Endothelial cell of umbilical vein (primary cell): ENCODE measurements at regions not wholly inside any gene's neighbourhood (a gene's known extent, or its start where the extent isn't known, plus 50 kb on each side); places are given as distances from the start of the nearest gene placed in this dataset.

Experiments used
- BruUV-seq: library from RNA; stranded (reverse); fragments of 400-500 nt; replicated peaks from 2 replicates; lab custom pipeline; 2021; lab: Mats Ljungman, UMichigan
- CTCF ChIA-PET: fragments of 300-600, 350-600 bp; sonication (Branson Sonifier 250); formaldehyde crosslinking; loops from one replicate; lab custom pipeline; 2021; ENCODE audit warnings: antibody characterized with exemption, inconsistent platforms; lab: Charles Lee
- POLR2A ChIA-PET: fragments of 300-600, 350-600 bp; sonication (Branson Sonifier 250); formaldehyde crosslinking; loops from one replicate; lab custom pipeline; 2021; ENCODE audit warnings: antibody characterized with exemption, inconsistent platforms; lab: Charles Lee
- DNase-seq: peaks from one replicate; pipeline ENCODE4 v3.0.0-alpha.2; 2011; ENCODE audit warnings: low read depth, low spot score
- FAIRE-seq: peaks from 2 replicates; lab custom pipeline; 2011; peaks lifted over from hg19 to GRCh38; lab: Jason Lieb, UNC
- H2AFZ ChIP-seq: 2 replicates; pipeline ENCODE4 v1.6.0; 2012; ENCODE audit warnings: low read depth, low read length, control low read depth, inconsistent platforms
- H3K27ac ChIP-seq: 2 replicates; pipeline ENCODE4 v1.5.1; 2011; ENCODE audit warnings: low read depth, mild to moderate bottlenecking, control low read depth, low read length, moderate library complexity; ENCODE audit not compliant: insufficient read depth
- H3K27me3 ChIP-seq, 2 experiments: 2 replicates each; pipeline versions ENCODE4 v1.6.0 to v1.6.1; 2011; ENCODE audit warnings: low read length in 2 of 2, mixed read lengths in 1 of 2; ENCODE audit not compliant: control insufficient read depth in 2 of 2, insufficient read depth in 2 of 2
- H3K36me3 ChIP-seq, 2 experiments: 2 replicates in 1 of 2; 3 replicates in 1 of 2; pipeline ENCODE4 v1.5.1; 2011; ENCODE audit warnings: low read length in 2 of 2, mild to moderate bottlenecking in 1 of 2, moderate library complexity in 1 of 2; ENCODE audit not compliant: control insufficient read depth in 2 of 2, insufficient read depth in 2 of 2; ENCODE audit errors: extremely low read depth in 1 of 2
- H3K4me1 ChIP-seq: 3 replicates; pipeline ENCODE4 v1.5.1; 2011; ENCODE audit warnings: mild to moderate bottlenecking, low read length; ENCODE audit not compliant: control insufficient read depth, insufficient read depth; ENCODE audit errors: extremely low read depth
- H3K4me2 ChIP-seq: 2 replicates; pipeline ENCODE4 v1.6.1; 2011; ENCODE audit warnings: low read length, control low read depth, mixed read lengths; ENCODE audit not compliant: insufficient read depth
- H3K4me3 ChIP-seq, 3 experiments: fragments of 200-600 bp in 1 of 3; sonication (generic), shearing (Covaris generic) in 1 of 3; replicated peaks in 1 of 3; 2 replicates each; pipeline ENCODE4 v1.5.1; 2011 to 2016; ENCODE audit warnings: control low read depth in 3 of 3, low read length in 3 of 3, mild to moderate bottlenecking in 2 of 3, inconsistent platforms in 1 of 3, low read depth in 1 of 3, moderate library complexity in 1 of 3; ENCODE audit not compliant: insufficient read depth in 1 of 3
- H3K79me2 ChIP-seq: 2 replicates; pipeline ENCODE4 v1.6.0; 2012; ENCODE audit warnings: low read length, inconsistent platforms; ENCODE audit not compliant: control insufficient read depth, insufficient read depth
- H3K9ac ChIP-seq: replicated peaks from 2 replicates; pipeline ENCODE3; 2011; ENCODE audit warnings: low read length, control low read depth; ENCODE audit not compliant: insufficient read depth; ENCODE audit errors: extremely low read depth
- H3K9me1 ChIP-seq: replicated peaks from 3 replicates; pipeline ENCODE4 v1.6.0; 2011; ENCODE audit warnings: mild to moderate bottlenecking, low read length; ENCODE audit not compliant: control insufficient read depth, insufficient read depth; ENCODE audit errors: extremely low read depth
- H3K9me3 ChIP-seq: replicated peaks from 2 replicates; pipeline ENCODE4 v1.5.1; 2012; ENCODE audit warnings: low read length, inconsistent platforms; ENCODE audit not compliant: control insufficient read depth, insufficient read depth
- H4K20me1 ChIP-seq: replicated peaks from 2 replicates; pipeline ENCODE3; 2011; ENCODE audit warnings: mild to moderate bottlenecking, low read length; ENCODE audit not compliant: control insufficient read depth, insufficient read depth; ENCODE audit errors: extremely low read depth
- CTCF ChIP-seq, 2 donors: IDR thresholded peaks; 1 replicate in 1 of 2; 2 replicates in 1 of 2; pipeline ENCODE4 v1.5.1; 2011; ENCODE audit warnings: low read length in 2 of 2, mild to moderate bottlenecking in 2 of 2, moderate library complexity in 2 of 2, control low read depth in 1 of 2, inconsistent platforms in 1 of 2, low read depth in 1 of 2; ENCODE audit not compliant: insufficient read depth in 1 of 2; ENCODE audit errors: extremely low read depth in 1 of 2
- EZH2 ChIP-seq: IDR thresholded peaks from 2 replicates; pipeline ENCODE4 v1.6.1; 2012; ENCODE audit warnings: borderline replicate concordance, low read depth, mild to moderate bottlenecking, moderate library complexity, low read length, inconsistent platforms; ENCODE audit not compliant: severe bottlenecking
- FOS ChIP-seq: IDR thresholded peaks from 2 replicates; pipeline ENCODE4 v1.6.1; 2011; ENCODE audit warnings: mild to moderate bottlenecking, low read length, moderate library complexity, borderline replicate concordance; ENCODE audit not compliant: insufficient read depth
- GATA2 ChIP-seq: IDR thresholded peaks from 2 replicates; pipeline ENCODE4 v1.7.0; 2011; ENCODE audit warnings: low read depth, mild to moderate bottlenecking, moderate library complexity, mixed read lengths, low read length; ENCODE audit not compliant: insufficient read length, insufficient read depth
- JUN ChIP-seq: IDR thresholded peaks from 2 replicates; pipeline ENCODE4 v1.6.1; 2011; ENCODE audit warnings: borderline replicate concordance, low read depth; ENCODE audit not compliant: insufficient read length, insufficient read depth
- MYC ChIP-seq: IDR thresholded peaks from one replicate; pipeline ENCODE4 v1.6.1; 2011; ENCODE audit warnings: mild to moderate bottlenecking, low read depth, low read length
- POLR2A ChIP-seq: IDR thresholded peaks from 2 replicates; pipeline ENCODE4 v1.6.1; 2012; ENCODE audit warnings: low read depth, mild to moderate bottlenecking, control low read depth, low read length
- POLR2AphosphoS5 ChIP-seq: IDR thresholded peaks from 2 replicates; pipeline ENCODE4 v1.6.1; 2012; ENCODE audit warnings: low read depth, mild to moderate bottlenecking, control low read depth, low read length, moderate library complexity; ENCODE audit not compliant: insufficient read depth
- dilution Hi-C: fragments of 300-500 bp; cut with MboI; formaldehyde crosslinking; loops from one replicate; pipeline ENCODE4 v1.15.0; 2019; ENCODE audit warnings: low sequenced_read_pairs; ENCODE audit not compliant: extremely low pct_ligation_motif_present
- intact Hi-C: fragments of 100-400 bp; cut with micrococcal nuclease; formaldehyde crosslinking; loops from one replicate; pipeline ENCODE4 v1.10.0; 2022
- TF ChIP-seq, protein P1 (sequence below): IDR thresholded peaks from 2 replicates; pipeline ENCODE4 v1.6.1; 2011; ENCODE audit not compliant: insufficient read depth, insufficient read length

DNA sequence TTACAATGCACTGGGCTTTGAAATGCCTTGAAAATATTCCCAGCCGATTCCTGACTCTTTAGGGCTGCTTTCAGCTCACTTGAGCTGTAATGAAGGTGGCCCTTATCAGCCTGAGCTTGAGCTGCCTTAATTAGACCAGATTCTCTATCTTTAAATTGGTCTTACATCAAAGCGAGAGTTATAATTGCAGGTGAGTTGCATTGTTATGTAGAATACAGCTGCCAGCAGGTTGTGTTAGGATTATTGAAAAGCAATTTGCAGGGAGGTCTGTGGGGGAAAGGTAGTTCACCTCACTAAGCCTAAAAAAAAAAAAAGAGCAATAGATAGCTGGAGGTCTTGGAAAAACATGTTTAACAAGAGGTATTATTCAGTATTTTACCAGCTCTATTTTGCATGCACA is 142.2 kb upstream of the HABP2 start:
- dilution Hi-C loops, result no loop called here
- Histone ChIP-seq H3K4me3 (no peak overlapping the region), H2AFZ (no peak overlapping the region), H3K9ac (no peak overlapping the region), H3K79me2 (no peaks in the 10 kb centered on the region), H3K27me3 (no peaks in the 10 kb centered on the region), H3K4me1 (no peaks in the 10 kb centered on the region), H4K20me1 (no peaks in the 10 kb centered on the region), H3K27ac (no peak overlapping the region), H3K9me3 (no peaks in the 10 kb centered on the region), H3K4me2 (no peak overlapping the region), H3K9me1 (no peaks in the 10 kb centered on the region), H3K36me3 (no peaks in the 10 kb centered on the region)
- DNase-seq (no peak), FAIRE-seq (no peak)
- TF ChIP-seq EZH2 (no peak), POLR2AphosphoS5 (no peak), JUN (no peak), POLR2A (no peak), MYC (no peak), FOS (no peak), GATA2 (no peak), CTCF (IDR thresholded peaks at IDR 0.05; ENCODE audit: extremely low read depth in 1 of 2, insufficient read depth in 1 of 2, low read depth in 1 of 2, low read length in 2 of 2) (no peak)
- TF ChIP-seq, protein P1, sequence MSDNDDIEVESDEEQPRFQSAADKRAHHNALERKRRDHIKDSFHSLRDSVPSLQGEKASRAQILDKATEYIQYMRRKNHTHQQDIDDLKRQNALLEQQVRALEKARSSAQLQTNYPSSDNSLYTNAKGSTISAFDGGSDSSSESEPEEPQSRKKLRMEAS, result no peak
- CTCF ChIA-PET, result no interaction called here
- POLR2A ChIA-PET, result no interaction called here
- no TSS peak for BruUV-seq
- intact Hi-C loops, result no loop called here
